ENCODE measurements at regions not wholly inside any gene's neighbourhood (a gene's known extent, or its start where the extent isn't known, plus 50 kb on each side); places are given as distances from the start of the nearest gene placed in this dataset.
A peak's percentile ranks its signal among the peaks of the same experiment; 100 is the strongest.

DNA sequence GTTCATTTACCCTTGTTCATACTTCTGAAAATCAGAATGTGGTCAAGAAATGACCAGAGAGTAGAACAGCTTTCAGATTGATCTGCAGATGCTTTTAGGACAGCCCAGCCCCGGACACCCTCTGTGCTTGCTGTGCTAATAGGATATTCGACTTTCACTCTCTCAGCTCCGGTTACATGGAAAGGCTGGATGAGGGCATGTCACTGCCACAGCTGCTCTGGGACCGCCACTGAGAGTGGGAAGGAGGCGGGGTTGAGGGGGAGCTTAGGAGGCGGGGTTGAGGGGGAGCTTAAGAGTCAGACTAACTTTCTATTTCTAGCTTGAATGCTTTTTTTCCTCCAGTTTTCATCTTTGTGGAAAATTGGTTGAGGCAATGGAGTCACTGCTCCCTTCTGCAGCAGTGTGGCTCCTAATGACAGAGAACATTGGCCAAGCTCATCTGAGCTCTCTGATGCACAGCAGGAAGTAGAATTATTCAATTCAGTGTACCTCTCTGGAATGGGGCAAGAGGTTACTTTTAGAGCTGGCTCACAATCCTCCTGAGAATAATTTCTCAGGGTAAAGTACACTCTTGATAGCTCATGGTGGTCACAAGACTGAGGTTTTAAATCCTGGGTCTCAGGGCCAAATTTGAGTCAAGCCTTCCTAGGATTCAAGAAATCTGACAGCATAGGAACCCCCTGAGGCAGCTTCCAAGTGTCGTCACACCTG, 74.6 kb upstream of the NPAS1 start:
- no peak for DNase-seq (ENCODE audit: low spot score)

- DNase-seq (ENCODE audit: low spot score) = no peak
Observed at GRCh38 chr19:46945694-46946489, 73.7 kb upstream of the NPAS1 start.

GRCh38 chr19:46946611-46947238, 72.9 kb upstream of the NPAS1 start:
- no peak for DNase-seq (ENCODE audit: low spot score)

GRCh38 chr19:46947866-46948265, 71.8 kb upstream of the NPAS1 start:
- DNase-seq (ENCODE audit: low spot score) = no peak

- peak; percentile 29 for DNase-seq (ENCODE audit: low spot score)
Observed at GRCh38 chr19:46950526-46951170, 69.0 kb upstream of the NPAS1 start.

DNA sequence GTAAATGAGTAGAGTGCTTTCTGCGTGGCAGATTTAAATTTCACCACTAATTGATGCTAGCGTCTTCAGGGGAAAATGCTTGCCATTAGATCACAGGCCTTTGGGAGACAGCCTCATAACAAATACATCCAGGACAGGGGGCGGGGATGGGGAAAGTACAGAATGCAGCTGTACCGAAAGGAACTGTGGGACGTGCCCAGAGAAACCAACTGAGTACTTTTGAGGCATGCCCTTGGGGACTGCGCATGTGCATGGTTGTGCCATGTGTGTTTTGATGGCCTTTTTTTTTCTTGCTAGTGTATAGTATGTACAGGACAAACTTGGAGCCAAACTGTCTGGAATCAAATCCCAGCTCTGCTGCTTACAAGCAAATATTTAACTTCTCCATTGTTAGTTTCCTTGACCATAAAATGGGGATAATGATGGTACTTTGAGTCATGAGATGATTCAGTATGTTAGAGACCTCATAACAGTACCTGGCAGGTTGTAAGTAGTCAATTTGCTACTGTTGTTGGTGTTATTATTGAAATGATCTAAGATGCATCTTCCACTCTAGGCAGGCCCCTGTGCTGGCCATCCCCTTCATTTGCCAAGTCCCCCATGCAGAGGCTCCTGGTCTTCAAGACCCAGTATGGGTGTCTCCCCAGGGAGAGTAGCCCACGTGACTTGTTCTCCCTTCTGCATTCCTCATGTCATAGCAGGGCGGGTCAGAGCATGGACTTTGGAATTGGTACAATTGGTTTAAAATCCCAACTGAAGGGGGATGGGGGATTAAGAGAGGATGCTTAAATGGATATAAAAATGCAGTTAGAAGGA, 68.3 kb upstream of the NPAS1 start:
- peak; percentile 67 for DNase-seq (ENCODE audit: low spot score)

- no peak for DNase-seq (ENCODE audit: low spot score)
Observed at GRCh38 chr19:46952874-46953273, 66.8 kb upstream of the NPAS1 start.

DNA sequence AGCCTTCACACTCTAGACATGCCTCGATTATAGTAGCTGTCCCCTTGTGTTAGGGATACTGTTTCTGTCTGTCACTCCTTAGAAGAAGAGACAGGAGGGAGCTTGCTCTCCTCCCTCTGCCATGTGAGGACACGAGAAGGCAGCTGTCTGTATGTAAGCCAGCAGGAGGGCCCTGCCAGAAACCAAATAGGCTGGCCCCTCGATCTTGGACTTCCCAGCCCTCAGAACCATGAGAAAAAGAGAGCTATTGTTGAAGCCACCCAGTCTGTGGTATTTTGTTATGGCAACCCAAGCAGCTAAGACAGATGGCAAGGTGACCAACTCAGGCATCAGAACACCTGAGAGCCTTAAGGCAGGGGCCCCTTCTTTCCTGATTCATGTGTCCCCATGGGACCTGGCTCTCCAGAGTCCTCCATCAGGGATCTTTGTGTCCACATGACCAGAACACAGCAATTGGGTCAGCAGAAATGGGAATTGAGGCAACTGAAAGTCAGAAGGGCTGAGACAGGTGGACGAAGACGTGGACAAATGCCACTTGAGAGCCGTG, 65.6 kb upstream of the NPAS1 start:
- no peak for DNase-seq (ENCODE audit: low spot score)

DNA sequence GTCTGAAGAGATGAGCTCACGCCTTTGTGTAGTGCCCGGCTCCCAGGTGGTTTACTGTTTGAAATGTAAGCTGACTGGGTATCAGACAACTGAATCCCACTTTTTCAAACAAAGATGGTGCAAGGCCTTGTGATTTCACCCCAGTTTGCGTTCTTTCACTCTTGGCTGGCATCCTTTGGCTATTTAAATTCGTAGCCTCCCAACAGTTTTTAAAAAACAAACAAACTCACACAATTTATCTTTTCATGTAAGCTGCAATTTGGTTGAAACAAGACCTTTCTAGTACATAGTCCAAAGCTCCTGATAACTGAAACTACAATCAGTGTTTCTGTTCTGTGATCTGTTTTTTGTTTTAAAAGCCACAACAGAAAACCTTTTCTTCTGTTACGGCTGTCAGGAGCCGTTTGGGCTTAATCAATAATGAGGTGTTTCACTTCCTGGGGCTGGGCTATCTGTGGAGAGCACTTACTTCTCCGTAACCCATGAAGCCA, 65.1 kb upstream of the NPAS1 start:
- DNase-seq (ENCODE audit: low spot score) = peak; percentile 26

- peak; percentile 57 for DNase-seq (ENCODE audit: low spot score)
Observed at GRCh38 chr19:46954993-46955812, 64.4 kb upstream of the NPAS1 start.

GRCh38 chr19:46955813-46956371, 63.7 kb upstream of the NPAS1 start:
- no peak for DNase-seq (ENCODE audit: low spot score)

- no peak for DNase-seq (ENCODE audit: low spot score)
Observed at GRCh38 chr19:46958532-46958931, 61.1 kb upstream of the NPAS1 start.

DNA sequence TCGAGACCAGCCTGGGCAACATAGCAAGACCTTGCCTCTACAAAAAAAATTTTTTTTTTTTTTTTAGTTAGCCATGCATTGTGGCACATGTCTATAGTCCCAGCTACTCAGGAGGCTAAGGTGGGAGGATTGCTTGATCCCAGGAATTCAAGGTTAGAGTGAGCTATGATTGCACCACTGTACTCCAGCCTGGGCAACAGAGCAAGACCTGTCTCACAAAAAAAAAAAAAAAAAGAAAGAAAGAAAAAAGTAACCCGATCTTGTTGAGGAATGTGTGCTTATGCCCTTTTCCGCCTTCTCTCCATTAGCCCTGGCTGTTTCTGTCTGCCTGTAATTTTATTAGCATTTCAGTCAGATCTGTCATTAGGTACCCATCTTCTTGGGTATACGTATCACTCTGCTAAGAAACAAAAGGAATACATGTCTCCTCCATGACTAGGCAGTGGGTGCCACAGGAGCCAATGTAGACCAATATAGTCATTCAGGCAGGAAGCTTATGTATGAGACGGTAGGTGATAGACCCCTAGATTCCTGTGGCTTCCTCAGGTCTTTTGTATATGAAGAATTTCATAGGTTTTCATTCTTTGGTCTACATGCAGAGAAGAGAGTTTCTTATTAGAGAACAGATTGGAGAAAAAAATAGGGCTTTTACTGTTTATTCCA, 59.6 kb upstream of the NPAS1 start:
- DNase-seq (ENCODE audit: low spot score) = no peak

GRCh38 chr19:46962030-46962570, 57.5 kb upstream of the NPAS1 start:
- no peak for DNase-seq (ENCODE audit: low spot score)

DNA sequence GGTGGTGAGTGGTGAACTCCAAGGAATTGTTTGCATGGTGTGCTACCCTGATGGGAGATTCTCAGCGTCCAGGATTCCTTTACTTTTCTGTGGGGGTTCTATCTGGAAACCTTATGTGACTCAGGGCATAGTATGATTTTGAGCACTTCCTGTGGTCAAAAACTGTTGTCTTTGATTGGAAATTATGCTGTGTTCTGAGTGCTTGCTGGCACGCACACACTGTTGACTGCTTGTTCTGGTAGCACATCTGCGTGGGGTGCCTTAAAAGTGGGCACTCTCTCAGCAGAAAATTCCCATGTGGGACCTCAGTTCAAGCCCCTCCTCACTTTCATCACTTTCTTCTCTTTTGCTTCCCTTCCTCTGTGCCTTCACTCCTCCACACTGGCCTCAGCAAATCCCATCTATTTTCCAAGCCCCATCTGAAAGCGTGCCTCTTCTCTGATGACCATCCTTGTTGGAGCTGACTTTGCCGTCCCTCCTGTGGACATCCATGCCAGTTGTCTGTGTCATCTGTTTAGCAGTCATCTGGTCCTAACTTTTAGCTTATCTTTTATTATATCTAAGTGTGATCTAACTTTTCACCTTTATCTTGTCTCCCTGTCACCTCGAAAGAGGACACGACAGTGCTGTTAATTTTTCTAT, 56.4 kb upstream of the NPAS1 start:
- no peak for DNase-seq (ENCODE audit: low spot score)

GRCh38 chr19:46967578-46968032, 52.0 kb upstream of the NPAS1 start:
- DNase-seq (ENCODE audit: low spot score) = no peak
